ENCODE measurements at regions not wholly inside any gene's neighbourhood (a gene's known extent, or its start where the extent isn't known, plus 50 kb on each side); places are given as distances from the start of the nearest gene placed in this dataset.

DNA sequence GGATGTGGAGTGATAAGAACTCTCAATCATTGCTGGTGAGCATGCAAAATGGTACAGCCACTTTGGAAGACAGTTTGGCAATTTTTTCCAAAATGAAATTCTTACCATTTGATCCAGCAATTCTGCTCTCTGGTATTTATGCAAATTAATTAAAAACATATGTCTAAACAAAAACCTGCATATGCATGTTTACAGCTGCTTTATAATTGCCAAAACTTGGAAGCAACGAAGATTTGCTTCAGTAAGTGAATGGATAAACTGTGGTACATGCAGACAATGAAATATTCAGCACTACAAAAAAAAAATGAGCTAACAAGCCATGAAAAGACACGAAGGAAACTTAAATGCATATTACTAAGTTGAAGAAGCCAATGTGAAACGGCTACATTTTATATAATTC is 55.5 kb upstream of the SMLR1 start:
- Histone ChIP-seq H2AFZ (ENCODE audit: low read depth, low read length) (no peak overlapping the region), H3K36me3 (ENCODE audit: insufficient read depth, low read length) (no peaks in the 10 kb centered on the region), H4K20me1 (ENCODE audit: insufficient read depth, low read length) (no peaks in the 10 kb centered on the region), H3K9ac (ENCODE audit: low read depth, low read length) (no peak overlapping the region), H3K4me1 (ENCODE audit: insufficient read depth, low read length) (peaks cover 7% of the 10 kb centered on the region; the same call in 1 of the 2 replicates), H3K4me3 (ENCODE audit: low read depth in 1 of 2, low read length in 2 of 2) (no peak overlapping the region), H3K9me3 (ENCODE audit: insufficient read depth, low read length, severe bottlenecking) (no peaks in the 10 kb centered on the region), H3K27ac (ENCODE audit: low read length) (no peak overlapping the region), H3K79me2 (ENCODE audit: insufficient read depth, low read length) (no peaks in the 10 kb centered on the region), H3K4me2 (ENCODE audit: insufficient read depth, low read length) (no peak overlapping the region), H3K27me3 (ENCODE audit: insufficient read depth, low read length, poor library complexity) (no peaks in the 10 kb centered on the region)
- ATAC-seq (ENCODE audit: insufficient read depth, low read depth) (no peak), DNase-seq (no peak)
- no peak for TF ChIP-seq EZH2 (IDR thresholded peaks at IDR 0.05; ENCODE audit: borderline replicate concordance, low read depth, low read length, severe bottlenecking)
- TF ChIP-seq, protein P1, sequence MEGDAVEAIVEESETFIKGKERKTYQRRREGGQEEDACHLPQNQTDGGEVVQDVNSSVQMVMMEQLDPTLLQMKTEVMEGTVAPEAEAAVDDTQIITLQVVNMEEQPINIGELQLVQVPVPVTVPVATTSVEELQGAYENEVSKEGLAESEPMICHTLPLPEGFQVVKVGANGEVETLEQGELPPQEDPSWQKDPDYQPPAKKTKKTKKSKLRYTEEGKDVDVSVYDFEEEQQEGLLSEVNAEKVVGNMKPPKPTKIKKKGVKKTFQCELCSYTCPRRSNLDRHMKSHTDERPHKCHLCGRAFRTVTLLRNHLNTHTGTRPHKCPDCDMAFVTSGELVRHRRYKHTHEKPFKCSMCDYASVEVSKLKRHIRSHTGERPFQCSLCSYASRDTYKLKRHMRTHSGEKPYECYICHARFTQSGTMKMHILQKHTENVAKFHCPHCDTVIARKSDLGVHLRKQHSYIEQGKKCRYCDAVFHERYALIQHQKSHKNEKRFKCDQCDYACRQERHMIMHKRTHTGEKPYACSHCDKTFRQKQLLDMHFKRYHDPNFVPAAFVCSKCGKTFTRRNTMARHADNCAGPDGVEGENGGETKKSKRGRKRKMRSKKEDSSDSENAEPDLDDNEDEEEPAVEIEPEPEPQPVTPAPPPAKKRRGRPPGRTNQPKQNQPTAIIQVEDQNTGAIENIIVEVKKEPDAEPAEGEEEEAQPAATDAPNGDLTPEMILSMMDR (IDR thresholded peaks at IDR 0.05; ENCODE audit: borderline replicate concordance, extremely low read depth, low read length, poor library complexity, severe bottlenecking) = no peak

DNA sequence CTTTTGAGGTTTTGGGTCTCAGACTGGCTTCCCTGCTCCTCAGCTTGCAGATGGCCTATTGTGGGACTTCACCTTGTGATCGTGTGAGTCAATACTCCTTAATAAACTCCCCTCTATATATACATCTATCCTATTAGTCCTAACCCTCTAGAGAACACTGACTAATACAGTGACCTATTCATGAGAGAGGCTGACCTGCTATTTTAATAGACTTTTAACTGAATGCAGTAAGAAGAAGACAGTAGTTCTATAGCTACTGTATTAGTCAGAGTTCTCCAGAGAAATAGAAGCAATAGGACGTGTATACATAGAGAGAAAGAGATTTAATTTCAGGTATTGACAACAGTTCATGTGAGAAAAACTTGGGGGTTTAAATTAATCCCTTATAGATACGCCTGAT is 53.3 kb upstream of the SMLR1 start:
- DNase-seq = no peak
- no peaks in the 10 kb centered on the region for H3K9me3 ChIP-seq (ENCODE audit: insufficient read depth, low read length, severe bottlenecking)
- no peak overlapping the region for H3K9ac ChIP-seq (ENCODE audit: low read depth, low read length)
- H3K4me2 ChIP-seq (ENCODE audit: insufficient read depth, low read length) = no peak overlapping the region
- no peak overlapping the region for H2AFZ ChIP-seq (ENCODE audit: low read depth, low read length)
- no peaks in the 10 kb centered on the region for H3K79me2 ChIP-seq (ENCODE audit: insufficient read depth, low read length)
- no peak for ATAC-seq (ENCODE audit: insufficient read depth, low read depth)
- H3K4me3 ChIP-seq (ENCODE audit: low read depth in 1 of 2, low read length in 2 of 2) = no peak overlapping the region
- TF ChIP-seq, protein P1 (IDR thresholded peaks at IDR 0.05; ENCODE audit: borderline replicate concordance, extremely low read depth, low read length, poor library complexity, severe bottlenecking) = no peak
- TF ChIP-seq EZH2 (IDR thresholded peaks at IDR 0.05; ENCODE audit: borderline replicate concordance, low read depth, low read length, severe bottlenecking) = no peak
- H3K4me1 ChIP-seq (ENCODE audit: insufficient read depth, low read length) = peaks cover 18% of the 10 kb centered on the region
- H3K27me3 ChIP-seq (ENCODE audit: insufficient read depth, low read length, poor library complexity) = no peaks in the 10 kb centered on the region
- H3K27ac ChIP-seq (ENCODE audit: low read length) = no peak overlapping the region
- no peaks in the 10 kb centered on the region for H4K20me1 ChIP-seq (ENCODE audit: insufficient read depth, low read length)
- H3K36me3 ChIP-seq (ENCODE audit: insufficient read depth, low read length) = no peaks in the 10 kb centered on the region

DNA sequence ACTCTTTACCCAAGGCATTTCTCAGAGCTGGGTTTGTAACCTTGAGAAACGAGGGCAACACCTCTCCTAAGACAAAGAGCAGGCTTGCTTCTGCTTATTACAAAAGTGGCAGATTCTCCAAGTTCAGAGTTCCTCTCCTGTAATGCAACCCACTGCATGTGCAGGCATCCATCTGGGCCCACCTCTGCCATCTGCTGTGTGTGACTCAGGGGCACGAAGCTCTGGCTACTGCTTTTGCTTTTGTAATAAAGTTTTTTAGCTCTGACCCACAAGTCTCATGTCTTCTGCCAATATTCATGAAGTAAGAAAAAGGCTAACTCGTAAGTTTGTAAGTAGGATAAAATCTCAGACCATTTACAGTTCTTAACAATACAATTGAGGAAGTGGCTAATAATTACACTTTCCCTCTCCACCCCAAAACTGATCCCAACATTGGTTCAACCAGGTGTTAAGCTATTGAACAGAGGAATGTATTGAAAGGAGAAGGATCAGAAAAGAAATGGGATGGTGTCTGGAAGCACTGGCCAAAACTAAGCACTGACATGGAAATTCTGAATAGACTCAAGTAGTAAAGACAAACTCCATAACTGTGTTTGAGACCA is 51.7 kb upstream of the SMLR1 start:
- Histone ChIP-seq H3K27me3 (ENCODE audit: insufficient read depth, low read length, poor library complexity) (no peaks in the 10 kb centered on the region), H3K4me3 (ENCODE audit: low read depth in 1 of 2, low read length in 2 of 2) (no peak overlapping the region), H3K9me3 (ENCODE audit: insufficient read depth, low read length, severe bottlenecking) (no peaks in the 10 kb centered on the region), H3K4me2 (ENCODE audit: insufficient read depth, low read length) (no peak overlapping the region), H3K4me1 (ENCODE audit: insufficient read depth, low read length) (peaks cover 25% of the 10 kb centered on the region), H2AFZ (ENCODE audit: low read depth, low read length) (no peak overlapping the region), H3K79me2 (ENCODE audit: insufficient read depth, low read length) (no peaks in the 10 kb centered on the region), H3K9ac (ENCODE audit: low read depth, low read length) (no peak overlapping the region), H4K20me1 (ENCODE audit: insufficient read depth, low read length) (no peaks in the 10 kb centered on the region), H3K36me3 (ENCODE audit: insufficient read depth, low read length) (no peaks in the 10 kb centered on the region), H3K27ac (ENCODE audit: low read length) (no peak overlapping the region)
- no peak for TF ChIP-seq EZH2 (IDR thresholded peaks at IDR 0.05; ENCODE audit: borderline replicate concordance, low read depth, low read length, severe bottlenecking)
- TF ChIP-seq, protein P1 (IDR thresholded peaks at IDR 0.05; ENCODE audit: borderline replicate concordance, extremely low read depth, low read length, poor library complexity, severe bottlenecking) = no peak
- DNase-seq (no peak), ATAC-seq (ENCODE audit: insufficient read depth, low read depth) (no peak)
